Left cardiac atrium (tissue), 4 donors: ENCODE measurements at regions not wholly inside any gene's neighbourhood (a gene's known extent, or its start where the extent isn't known, plus 50 kb on each side); places are given as distances from the start of the nearest gene placed in this dataset.
"Not testable (repeated sequence)": the region's sequence is repeated elsewhere in the genome, so short reads cannot be mapped to it uniquely, and the experiment has no call there.

Experiments
- ATAC-seq, 2 donors: fragments of 200-7000 bp; cut with Tn5 transposase; one replicate each; pipeline ENCODE4 v1.9.1; 2020; ENCODE audit warnings: mild to moderate bottlenecking in 2 of 2, moderate library complexity in 2 of 2
- DNase-seq: peaks from one replicate; pipeline ENCODE4 v3.0.0-alpha.2; 2020
- intact Hi-C, 2 donors: fragments of 100-400 bp; cut with DNase I; formaldehyde crosslinking; loops; one replicate each; pipeline versions ENCODE4 v1.14.1 to v1.15.1; 2022 to 2023
- donor health status: DM: no; HTN: yes; CAD: no.
- donor health status: DM: no; HTN: yes; CAD: no; lungs with severe emphysema.
- donor health status: DM: yes; HTN: yes; CAD: no.
- donor health status: Dilated cardiomyopathy.

DNA sequence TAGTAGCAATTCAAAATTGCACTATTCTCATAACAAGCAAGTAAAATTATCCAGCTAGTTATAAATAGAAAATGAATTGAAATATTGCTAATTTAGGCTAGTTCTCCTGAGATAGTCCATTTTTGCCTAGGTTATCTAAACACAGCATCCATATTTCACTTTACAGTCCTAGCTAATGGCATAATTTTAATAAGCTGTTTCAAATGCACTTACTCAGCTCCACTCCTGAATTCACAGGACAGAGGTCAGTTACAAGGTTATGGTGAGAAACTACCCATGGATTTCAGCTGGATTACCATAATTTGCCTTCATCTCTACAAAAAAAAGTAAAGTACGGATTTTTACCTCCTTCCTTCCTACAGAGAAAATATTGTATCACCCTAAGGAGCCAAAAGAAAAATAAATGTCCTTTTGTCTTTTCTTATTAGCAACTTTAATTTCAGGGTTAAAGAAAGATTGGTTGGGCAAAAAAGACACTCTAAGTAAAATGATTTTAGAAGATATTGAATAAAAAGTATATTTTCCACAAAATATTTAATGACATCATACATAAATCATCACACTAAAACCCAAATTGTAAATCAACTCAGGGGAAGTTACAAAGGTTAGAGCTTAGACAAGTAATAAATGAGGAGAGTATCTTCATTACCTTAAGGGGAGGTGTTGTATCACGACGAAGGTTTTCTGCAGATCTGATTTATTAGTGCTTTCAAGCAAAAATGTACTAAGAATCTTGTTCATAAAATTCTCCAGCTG lies 377.4 kb downstream of the C12orf50 start:
- ATAC-seq: no peak
- no peak for DNase-seq
- intact Hi-C loops: no loop called here

DNA sequence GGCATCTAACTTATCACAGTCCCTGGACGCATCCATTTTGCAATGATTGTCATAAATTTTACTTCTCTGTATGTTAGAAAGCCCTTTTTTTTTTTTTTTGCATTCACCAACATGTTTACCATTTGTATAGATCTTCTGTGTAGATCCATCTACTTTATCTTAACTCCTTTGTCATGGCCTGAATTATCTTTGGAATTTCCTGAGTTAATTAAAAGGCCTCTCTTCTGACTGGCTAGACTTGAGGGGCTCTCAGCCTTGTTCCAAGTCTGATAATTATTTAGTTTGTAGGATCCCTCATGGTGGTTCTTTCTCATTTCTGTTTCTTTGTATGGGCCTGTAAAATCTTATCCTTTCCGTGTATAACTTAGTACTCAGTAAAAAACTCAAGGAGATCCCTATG lies 387.0 kb downstream of the C12orf50 start:
- DNase-seq (no peak), ATAC-seq (no peak)
- intact Hi-C loops: no loop called here

GRCh38 chr12:87618199-87618598 lies 411.0 kb downstream of the C12orf50 start:
- intact Hi-C loops: no loop called here
- no peak for DNase-seq
- no peak for ATAC-seq

- intact Hi-C loops: no loop called here
- DNase-seq: no peak
- no peak for ATAC-seq
Measured at GRCh38 chr12:87612996-87613395, 416.2 kb downstream of the C12orf50 start.

- DNase-seq: no peak
- intact Hi-C loops: no loop called here
- no peak for ATAC-seq
Measured at GRCh38 chr12:87608321-87608720, 420.9 kb downstream of the C12orf50 start.

- DNase-seq: no peak
- no peak for ATAC-seq
- intact Hi-C loops: no loop called here
Measured at GRCh38 chr12:87603727-87604126, 425.5 kb downstream of the C12orf50 start.

- no peak for ATAC-seq
- DNase-seq: no peak
- intact Hi-C loops: no loop called here
Measured at GRCh38 chr12:87599459-87599858, 429.7 kb downstream of the C12orf50 start.

DNA sequence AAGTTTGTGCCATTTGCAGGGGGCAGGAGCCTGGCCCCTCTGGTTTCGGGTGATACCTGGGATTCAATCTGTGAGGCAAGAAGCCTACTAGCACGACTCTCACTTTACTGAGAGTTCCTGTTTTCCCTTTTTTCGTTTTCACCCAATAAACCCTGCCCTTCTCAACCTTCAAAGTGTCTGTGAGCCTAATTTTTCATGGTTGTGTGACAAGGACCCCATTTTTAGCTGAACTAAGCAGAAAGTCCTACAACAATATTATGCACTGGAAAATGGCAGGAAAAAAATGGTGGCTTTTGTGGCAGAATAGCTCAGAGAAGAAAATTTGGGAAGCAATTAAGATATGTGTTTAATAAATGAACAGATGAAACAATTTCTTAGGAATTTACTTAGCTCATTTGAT lies 432.1 kb downstream of the C12orf50 start:
- ATAC-seq (no peak), DNase-seq (no peak)
- intact Hi-C loops: no loop called here

- intact Hi-C loops: no loop called here
- ATAC-seq: no peak
- DNase-seq: no peak
Measured at GRCh38 chr12:87596636-87597035, 432.6 kb downstream of the C12orf50 start.

DNA sequence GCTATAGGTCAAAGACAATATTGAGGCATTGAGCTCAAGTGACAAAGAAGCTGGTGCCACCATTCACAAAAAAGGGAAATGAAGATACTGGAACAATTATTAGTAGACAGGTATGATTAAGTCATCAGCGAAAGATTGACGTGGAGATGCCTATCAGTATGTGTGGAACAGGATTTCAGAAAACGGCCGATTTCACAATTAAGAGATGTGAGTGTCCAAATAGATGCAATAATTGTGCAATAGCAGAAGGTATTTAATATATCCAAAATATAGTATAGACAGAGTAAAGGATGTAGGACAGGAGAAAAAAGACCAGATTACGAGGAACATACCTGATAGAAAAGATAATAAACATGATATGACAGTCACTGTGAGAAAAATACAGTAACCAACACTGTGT lies 433.1 kb downstream of the C12orf50 start:
- DNase-seq (no peak), ATAC-seq (no peak)
- intact Hi-C loops: no loop called here

- intact Hi-C loops: no loop called here
- DNase-seq: no peak
- no peak for ATAC-seq
Measured at GRCh38 chr12:87585882-87586557, 443.2 kb downstream of the C12orf50 start.

DNA sequence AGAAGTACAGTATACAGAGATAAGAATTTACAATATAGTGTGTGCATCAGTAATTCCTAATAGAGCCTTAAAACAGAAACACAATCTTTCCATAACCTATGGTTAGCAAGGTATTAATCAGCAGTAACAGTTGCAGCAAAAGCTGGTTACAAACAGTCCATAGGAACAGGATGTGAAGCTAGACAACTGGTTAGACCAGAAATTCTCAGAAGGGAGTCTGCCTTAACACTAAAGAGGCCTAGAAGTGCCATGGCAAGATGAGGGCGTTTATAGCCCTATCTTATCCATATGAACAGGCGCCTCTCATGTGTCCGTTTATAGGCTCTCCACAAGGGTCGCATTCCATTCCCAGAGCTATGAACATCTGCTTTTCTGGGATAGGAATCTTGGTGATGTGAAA lies 450.1 kb downstream of the C12orf50 start:
- DNase-seq, ATAC-seq, intact Hi-C loops: not testable (repeated sequence)

- ATAC-seq: no peak
- intact Hi-C loops: no loop called here
- DNase-seq: no peak
Measured at GRCh38 chr12:87575906-87576305, 453.3 kb downstream of the C12orf50 start.

DNA sequence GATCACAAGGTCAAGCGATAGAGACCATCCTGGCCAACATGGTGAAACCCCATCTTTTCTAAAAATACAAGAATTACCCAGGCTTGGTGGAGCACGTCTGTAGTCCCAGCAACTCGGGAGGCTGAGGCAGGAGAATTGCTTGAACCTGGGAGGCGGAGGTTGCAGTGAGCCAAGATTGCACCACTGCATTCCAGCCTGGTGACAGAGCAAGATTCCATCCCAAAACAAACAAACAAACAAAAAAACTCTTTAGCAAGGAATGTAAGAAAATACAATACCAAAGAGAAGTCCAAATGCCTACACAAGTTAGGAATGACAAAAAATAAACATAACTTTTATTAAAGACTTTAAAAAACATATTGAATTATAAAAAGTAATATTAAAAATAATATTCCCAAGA lies 462.3 kb downstream of the C12orf50 start:
- intact Hi-C loops, DNase-seq, ATAC-seq: not testable (repeated sequence)

- ATAC-seq: no peak
- DNase-seq: no peak
- intact Hi-C loops: no loop called here
Measured at GRCh38 chr12:87556985-87557384, 472.2 kb downstream of the C12orf50 start.

DNA sequence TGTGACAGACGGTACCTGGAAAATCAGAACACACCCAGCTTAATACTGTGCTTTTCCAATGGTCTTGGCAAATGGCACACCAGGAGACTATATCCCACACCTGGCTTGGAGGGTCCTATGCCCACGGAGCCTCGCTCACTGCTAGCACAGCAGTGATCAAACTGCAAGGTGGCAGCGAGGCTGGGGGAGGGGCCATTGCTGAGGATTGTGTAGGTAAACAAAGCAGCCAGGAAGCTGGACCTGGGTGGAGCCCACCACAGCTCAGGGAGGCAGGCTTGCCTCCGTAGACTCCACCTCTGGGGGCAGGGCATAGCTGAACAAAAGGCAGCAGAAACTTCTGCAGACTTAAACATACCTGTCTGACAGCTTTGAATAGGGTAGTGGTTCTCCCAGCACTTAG lies 498.0 kb downstream of the C12orf50 start:
- DNase-seq, intact Hi-C loops, ATAC-seq: not testable (repeated sequence)

DNA sequence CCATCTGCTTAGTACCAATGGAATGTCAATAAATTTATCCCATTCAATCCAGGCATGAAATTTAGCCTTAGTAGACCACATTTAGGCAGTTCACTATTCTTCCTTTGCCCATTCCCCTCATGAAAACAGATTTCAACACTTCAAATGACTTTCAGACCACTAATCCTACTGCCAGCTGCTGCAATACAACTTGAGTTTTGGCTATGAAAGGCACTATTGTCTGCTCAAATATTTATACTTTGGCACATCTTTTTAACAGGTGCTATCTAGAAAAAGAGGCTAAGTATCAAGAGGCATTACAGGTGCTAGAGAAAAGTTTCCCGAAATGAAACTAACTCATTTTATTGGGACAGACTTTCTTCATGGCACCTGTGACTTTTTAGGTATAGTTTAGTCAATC lies 499.8 kb downstream of the C12orf50 start:
- intact Hi-C loops: no loop called here
- no peak for DNase-seq
- ATAC-seq: no peak

GRCh38 chr12:87520968-87521367 lies 508.2 kb downstream of the C12orf50 start:
- DNase-seq: no peak
- intact Hi-C loops: no loop called here
- ATAC-seq: no peak

DNA sequence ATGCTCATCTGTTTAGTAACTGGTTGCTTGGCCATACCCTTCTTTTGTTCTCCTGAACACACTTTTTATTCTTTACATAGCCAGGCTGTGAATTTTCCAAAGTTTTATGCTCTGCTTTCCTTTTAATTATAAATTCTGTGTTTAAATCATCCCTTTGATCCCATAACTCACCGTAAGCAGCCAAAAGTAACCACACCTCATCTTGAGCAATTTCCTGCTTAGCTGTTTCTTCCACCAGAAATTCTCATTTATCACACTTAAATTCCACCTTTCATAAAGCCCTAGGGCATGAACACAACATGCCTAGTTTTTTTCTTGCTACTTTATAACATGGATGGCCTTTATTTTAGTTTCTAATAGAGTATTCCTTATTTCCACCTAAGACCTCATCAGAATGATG lies 510.7 kb downstream of the C12orf50 start:
- no peak for DNase-seq
- intact Hi-C loops: no loop called here
- ATAC-seq: no peak

DNA sequence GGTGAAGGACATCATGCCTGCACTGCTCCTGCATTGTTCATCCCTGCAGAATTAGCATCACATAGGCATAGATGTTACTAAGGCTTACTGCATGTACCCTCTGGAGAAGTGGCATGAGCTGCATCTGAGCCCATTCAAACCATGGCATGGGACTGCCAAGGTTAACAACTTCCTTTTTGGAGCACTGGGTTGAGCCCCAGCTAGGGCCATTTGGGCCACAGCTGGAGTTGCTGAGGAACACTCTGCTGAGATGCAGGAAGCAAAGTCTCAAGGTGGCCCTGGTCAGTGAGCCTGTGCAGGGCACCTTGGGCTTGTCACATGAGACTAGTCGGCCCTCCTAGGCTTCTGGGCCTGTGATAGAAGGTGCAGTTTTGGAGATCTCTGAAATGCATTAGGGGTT lies 511.2 kb downstream of the C12orf50 start:
- ATAC-seq: no peak
- intact Hi-C loops: no loop called here
- DNase-seq: no peak
